ENCODE measurements at regions not wholly inside any gene's neighbourhood (a gene's known extent, or its start where the extent isn't known, plus 50 kb on each side); places are given as distances from the start of the nearest gene placed in this dataset.

DNA sequence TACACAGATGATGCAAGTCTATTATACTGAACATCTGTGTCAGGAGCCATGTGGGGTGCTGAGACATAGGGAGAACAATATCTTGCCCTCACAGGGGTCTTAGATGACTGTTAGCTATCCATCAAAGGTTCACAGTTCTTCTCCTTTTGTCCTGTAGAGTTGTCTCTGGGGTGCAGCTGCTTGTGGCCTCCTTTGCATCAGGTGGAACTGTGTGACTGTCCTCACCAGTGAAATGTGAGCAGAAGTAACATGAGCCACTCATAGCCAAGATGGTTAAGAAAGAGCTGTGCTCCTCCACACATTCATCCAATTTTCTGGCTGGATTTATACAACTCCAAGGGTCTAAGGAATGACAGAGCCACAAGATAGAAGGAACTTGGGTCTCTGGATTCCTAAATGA is 56.0 kb upstream of the ST8SIA3 start:
- in situ Hi-C loops (cut with HindIII; ENCODE audit: low pct_ligation_motif_present, low pct_unique_long_range_greater_than_20kb, low sequenced_read_pairs), result no loop called here
- no peak for DNase-seq

DNA sequence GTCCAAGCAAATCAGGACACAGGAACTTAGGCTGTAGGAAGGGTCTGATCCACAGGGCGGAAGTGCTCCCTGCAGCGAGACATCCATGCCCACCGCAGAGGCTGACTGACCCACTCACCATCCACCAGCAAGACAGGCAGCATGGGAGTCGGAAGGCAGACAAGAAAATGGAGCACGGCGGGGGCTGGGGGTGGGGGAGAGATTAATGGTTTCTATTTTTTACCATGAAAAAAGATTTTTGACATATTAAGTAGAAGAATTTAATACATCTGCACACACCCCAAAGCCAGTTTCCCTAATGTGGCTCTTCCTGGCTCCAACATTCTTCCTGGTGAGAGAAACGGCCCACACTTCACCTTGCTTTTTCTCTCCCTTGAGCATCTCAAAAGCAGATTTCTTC is 55.1 kb upstream of the ST8SIA3 start:
- in situ Hi-C loops (cut with HindIII; ENCODE audit: low pct_ligation_motif_present, low pct_unique_long_range_greater_than_20kb, low sequenced_read_pairs), result no loop called here
- DNase-seq, result no peak

DNA sequence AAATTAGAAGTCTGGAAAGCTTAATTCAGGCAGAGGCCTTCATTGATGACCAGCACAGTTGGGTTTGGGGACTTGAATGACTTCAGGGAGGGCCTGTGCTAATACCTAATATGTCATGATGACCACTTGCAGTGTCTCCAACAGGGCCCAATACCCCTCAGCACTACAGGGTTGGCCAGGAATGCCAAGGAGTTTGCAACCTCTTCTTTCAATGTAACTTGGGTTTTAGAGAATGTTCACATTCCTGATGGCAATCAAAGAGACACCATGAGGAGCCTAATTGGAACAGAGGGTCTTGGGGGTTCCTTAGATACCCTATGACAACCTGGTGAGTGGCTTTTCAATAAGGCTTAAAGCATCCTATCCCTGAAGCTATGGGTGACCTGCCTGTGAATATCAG is 52.4 kb upstream of the ST8SIA3 start:
- no peak for DNase-seq
- in situ Hi-C loops (cut with HindIII; ENCODE audit: low pct_ligation_motif_present, low pct_unique_long_range_greater_than_20kb, low sequenced_read_pairs), result no loop called here

GRCh38 chr18:57301573-57302559 is 50.5 kb upstream of the ST8SIA3 start:
- in situ Hi-C loops (cut with HindIII; ENCODE audit: low pct_ligation_motif_present, low pct_unique_long_range_greater_than_20kb, low sequenced_read_pairs), result no loop called here
- no peak for DNase-seq

Measured in ACHN (cell line).